Stimulated activated CD4-positive, alpha-beta T cell treated with anti-CD3 and anti-CD28 coated beads, Interleukin-2, amount 100 ng/mL, for 4 hours (primary cell): ENCODE measurements at regions not wholly inside any gene's neighbourhood (a gene's known extent, or its start where the extent isn't known, plus 50 kb on each side); places are given as distances from the start of the nearest gene placed in this dataset.

ENCODE experiments used
- DNase-seq: peaks from one replicate; pipeline ENCODE4 v3.0.0-alpha.2; 2020; ENCODE audit warnings: low read depth

DNA sequence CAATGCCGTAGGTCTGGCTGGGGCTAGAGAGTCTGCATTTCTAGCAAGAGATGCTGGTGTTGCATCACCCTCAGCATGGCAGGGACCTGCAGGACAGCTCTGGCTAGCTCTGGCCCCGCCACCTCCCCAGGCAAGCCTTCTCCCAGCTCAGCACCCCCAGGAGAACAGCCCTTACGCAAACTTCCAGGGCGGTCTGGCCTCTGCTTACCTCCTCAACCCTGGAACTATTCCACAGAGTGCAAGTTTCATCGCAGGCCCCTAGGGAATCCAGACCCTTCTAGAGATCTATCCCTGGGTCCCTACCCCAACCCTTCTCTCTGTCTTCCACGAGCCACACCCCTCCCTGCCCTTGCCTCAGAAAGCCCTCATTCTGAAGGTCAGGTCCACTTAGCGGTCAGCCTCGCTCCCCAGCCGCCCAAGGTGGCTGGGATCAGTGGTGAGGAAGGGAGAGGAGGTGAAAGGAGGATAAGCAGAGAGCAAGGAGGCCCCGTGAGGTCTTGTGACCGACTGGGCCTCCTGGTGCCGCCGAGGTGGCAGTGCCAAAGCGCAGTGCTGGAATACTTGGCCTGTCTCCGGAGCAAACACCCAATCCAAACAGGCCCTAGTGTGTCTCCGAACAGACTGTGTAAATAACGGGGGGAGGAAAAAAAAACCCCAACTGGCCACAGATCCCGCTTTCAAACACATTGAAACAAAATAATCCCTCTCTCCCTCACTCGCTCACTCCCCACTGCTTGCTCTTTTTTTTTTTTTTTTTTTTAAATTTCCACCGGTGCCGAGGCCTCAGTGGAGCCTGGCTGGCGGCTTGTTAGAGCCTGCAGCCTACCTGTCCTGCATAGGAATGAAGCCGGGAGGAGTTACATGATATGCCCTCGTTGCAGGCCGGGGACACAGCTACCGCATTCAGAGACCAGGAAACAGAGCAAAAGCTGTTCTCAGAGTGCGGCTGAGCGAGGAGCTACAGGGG, 380.9 kb downstream of the SOX9 start:
- DNase-seq, result no peak

GRCh38 chr17:72502371-72503341, 381.8 kb downstream of the SOX9 start:
- DNase-seq, result no peak

- DNase-seq, result no peak
Measured at GRCh38 chr17:72503556-72503955, 382.7 kb downstream of the SOX9 start.

DNA sequence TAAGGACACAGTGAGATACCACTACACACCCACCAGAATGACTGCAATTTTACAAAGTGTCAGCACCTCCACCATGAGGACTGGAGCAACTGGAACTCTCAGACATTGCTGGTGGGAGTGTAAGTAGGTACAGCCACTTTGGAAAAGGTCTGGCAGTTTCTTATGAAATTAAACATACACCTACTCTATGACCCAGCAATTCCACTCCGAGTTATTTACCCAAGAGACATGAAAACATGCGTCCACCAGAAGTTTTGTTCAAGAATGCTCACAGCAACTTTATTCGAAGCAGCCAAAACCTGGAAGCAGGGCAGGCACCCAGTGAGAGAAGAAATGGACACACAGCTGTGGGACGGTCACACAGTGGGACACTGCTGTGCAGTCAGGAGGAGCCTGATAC, 384.0 kb downstream of the SOX9 start:
- DNase-seq, result no peak

DNA sequence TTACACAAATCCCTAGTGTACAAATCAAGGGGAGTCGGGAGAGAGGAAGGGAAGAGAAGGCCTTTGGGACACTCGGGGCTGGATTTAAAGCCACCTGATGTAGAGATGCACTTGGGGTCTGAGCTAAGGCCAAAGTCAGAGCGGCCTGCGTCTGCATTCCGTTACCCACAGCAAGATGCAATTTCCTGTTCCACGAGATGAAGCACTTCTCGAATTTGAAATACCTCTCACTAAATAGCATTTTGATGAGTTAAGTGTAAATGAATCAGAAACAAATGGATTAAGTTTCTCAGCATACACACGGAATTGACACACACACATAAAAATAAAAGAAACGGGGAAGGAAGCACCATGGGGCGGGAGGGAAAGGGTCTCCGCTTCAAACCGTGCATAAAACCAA, 386.0 kb downstream of the SOX9 start:
- no peak for DNase-seq

DNA sequence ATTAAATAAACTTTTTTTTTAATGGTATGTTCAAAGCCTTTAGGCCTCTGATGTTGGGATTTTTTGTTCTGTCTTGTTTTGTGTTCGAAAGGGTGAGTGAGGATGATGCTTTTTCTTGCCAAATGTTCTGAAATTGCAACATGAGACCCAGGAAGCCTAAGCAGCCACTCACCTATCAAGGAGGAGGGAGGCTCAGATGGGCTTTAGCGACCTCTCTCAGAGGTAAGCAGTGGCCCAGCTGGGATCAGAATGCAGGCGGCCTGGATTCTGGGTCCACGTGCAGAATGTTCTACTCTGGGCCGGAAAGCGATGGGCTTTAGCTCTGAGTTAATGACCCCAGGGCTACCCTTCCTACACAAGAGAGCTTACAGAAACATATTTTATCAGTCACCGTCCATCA, 386.6 kb downstream of the SOX9 start:
- no peak for DNase-seq

GRCh38 chr17:72510351-72511016, 389.7 kb downstream of the SOX9 start:
- DNase-seq, result no peak

- DNase-seq, result no peak
Measured at GRCh38 chr17:72511242-72511641, 390.4 kb downstream of the SOX9 start.

DNA sequence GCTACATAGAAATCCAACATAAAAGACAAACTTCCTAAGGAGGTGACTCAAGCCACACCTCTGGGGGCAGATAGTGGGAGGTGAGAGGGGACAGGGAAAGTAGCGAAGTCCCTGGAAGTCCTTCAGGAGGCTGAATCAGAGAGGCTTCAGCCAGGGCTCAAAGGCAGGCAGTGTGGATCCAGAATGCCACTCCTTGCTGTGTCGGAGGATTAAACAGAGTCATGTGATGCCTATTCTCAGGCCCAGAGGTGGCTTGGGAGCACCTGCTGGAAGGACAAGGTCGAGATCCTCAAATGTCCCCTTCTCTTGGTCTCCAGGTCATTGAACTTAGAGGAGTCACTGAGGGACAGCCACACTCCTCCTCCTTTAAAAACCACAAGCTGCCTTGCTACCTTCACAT, 391.1 kb downstream of the SOX9 start:
- no peak for DNase-seq

GRCh38 chr17:72512649-72513556, 392.1 kb downstream of the SOX9 start:
- DNase-seq, result no peak

DNA sequence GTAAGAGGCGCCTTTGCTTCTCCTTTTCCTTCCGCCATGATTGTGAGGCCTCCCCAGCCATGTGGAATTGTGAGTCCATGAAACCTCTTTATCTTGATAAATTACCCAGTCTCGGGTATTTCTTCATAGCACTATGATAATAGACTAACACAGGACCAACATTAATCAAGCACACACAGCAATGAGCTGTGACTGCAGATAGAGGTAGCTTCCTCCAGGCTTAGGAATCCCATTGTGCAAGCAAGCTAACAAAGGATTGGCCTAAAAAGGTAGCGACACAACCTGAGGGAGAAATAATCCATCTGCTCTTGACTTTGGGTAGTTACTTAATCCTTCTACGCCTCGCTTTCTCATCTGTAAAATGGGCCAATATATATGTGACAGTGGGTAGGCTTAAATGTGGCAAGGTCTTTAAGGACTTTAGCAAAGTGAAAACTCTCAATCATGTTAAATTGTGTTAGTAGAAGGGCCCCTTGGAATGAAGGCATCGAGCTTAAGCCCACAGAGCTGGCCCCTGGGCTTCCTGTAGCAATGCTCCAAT, 393.6 kb downstream of the SOX9 start:
- DNase-seq, result no peak

GRCh38 chr17:72514891-72515290, 394.1 kb downstream of the SOX9 start:
- DNase-seq, result no peak

GRCh38 chr17:72515291-72516065, 394.7 kb downstream of the SOX9 start:
- no peak for DNase-seq

- no peak for DNase-seq
Measured at GRCh38 chr17:72516772-72517399, 396.1 kb downstream of the SOX9 start.

GRCh38 chr17:72517413-72518158, 396.8 kb downstream of the SOX9 start:
- no peak for DNase-seq

- no peak for DNase-seq
Measured at GRCh38 chr17:72518159-72518732, 397.4 kb downstream of the SOX9 start.

GRCh38 chr17:72518753-72519597, 398.2 kb downstream of the SOX9 start:
- no peak for DNase-seq

DNA sequence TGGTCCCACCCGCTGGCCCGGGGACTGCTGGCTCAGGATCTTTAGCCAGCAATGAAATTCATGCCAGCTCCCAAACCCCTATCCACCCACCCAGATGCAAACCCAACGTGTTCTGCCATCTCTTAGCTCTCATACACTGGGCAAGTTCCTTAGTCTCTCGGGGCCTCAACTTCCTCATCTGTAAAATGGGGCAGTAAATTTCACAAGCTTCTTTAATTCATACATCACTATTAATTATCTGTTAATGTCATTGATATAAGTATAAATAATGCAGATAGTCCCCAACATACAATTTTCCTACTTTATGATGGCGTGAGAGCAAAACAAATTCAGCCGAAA, 398.7 kb downstream of the SOX9 start:
- no peak for DNase-seq
